DND-41 (cell line): ENCODE measurements at regions not wholly inside any gene's neighbourhood (a gene's known extent, or its start where the extent isn't known, plus 50 kb on each side); places are given as distances from the start of the nearest gene placed in this dataset.

Source experiments
- ATAC-seq: fragments of 200-7000 bp; cut with Tn5 transposase; 3 replicates; pipeline ENCODE4 v1.9.1; 2021; ENCODE audit warnings: low read depth; ENCODE audit not compliant: insufficient read depth
- DNase-seq: peaks from one replicate; pipeline ENCODE4 v3.0.0-alpha.2; 2020
- H2AFZ ChIP-seq: 2 replicates; pipeline ENCODE4 v1.6.0; 2012; ENCODE audit warnings: low read depth, low read length
- H3K27ac ChIP-seq: 2 replicates; pipeline ENCODE4 v1.5.1; 2012; ENCODE audit warnings: low read length, inconsistent platforms
- H3K27me3 ChIP-seq: fragments of 200-600 bp; sonication (generic); 2 replicates; pipeline ENCODE4 v1.6.0; 2012; ENCODE audit warnings: low read length, mild to moderate bottlenecking, inconsistent platforms; ENCODE audit not compliant: insufficient read depth, poor library complexity
- H3K36me3 ChIP-seq: 2 replicates; pipeline ENCODE4 v1.5.1; 2012; ENCODE audit warnings: low read length, inconsistent platforms; ENCODE audit not compliant: insufficient read depth
- H3K4me1 ChIP-seq: 2 replicates; pipeline ENCODE4 v1.5.1; 2012; ENCODE audit warnings: mild to moderate bottlenecking, low read length; ENCODE audit not compliant: insufficient read depth
- H3K4me2 ChIP-seq: 2 replicates; pipeline ENCODE4 v1.6.0; 2012; ENCODE audit warnings: mild to moderate bottlenecking, moderate library complexity, low read length, inconsistent platforms; ENCODE audit not compliant: insufficient read depth
- H3K4me3 ChIP-seq, 2 experiments: fragments of 200-600 bp in 1 of 2; shearing (Covaris generic) in 1 of 2; 2 replicates each; pipeline ENCODE4 v1.5.1; 2012 to 2016; ENCODE audit warnings: inconsistent platforms in 2 of 2, low read length in 2 of 2, mild to moderate bottlenecking in 2 of 2, low read depth in 1 of 2, moderate library complexity in 1 of 2
- H3K79me2 ChIP-seq: 2 replicates; pipeline ENCODE4 v1.6.0; 2012; ENCODE audit warnings: low read length, inconsistent platforms; ENCODE audit not compliant: insufficient read depth
- H3K9ac ChIP-seq: 2 replicates; pipeline ENCODE4 v1.6.0; 2012; ENCODE audit warnings: low read depth, mild to moderate bottlenecking, inconsistent platforms, low read length, moderate library complexity
- H3K9me3 ChIP-seq: 2 replicates; pipeline ENCODE4 v1.5.1; 2012; ENCODE audit warnings: low read length, moderate library complexity, mild to moderate bottlenecking, inconsistent platforms; ENCODE audit not compliant: insufficient read depth, severe bottlenecking
- H4K20me1 ChIP-seq: 2 replicates; pipeline ENCODE4 v1.6.0; 2012; ENCODE audit warnings: low read length; ENCODE audit not compliant: insufficient read depth
- EZH2 ChIP-seq: IDR thresholded peaks from 3 replicates; pipeline ENCODE4 v1.6.1; 2012; ENCODE audit warnings: borderline replicate concordance, low read depth, mild to moderate bottlenecking, moderate library complexity, low read length, inconsistent platforms; ENCODE audit not compliant: severe bottlenecking
- TF ChIP-seq, protein P1 (sequence below): IDR thresholded peaks from 2 replicates; pipeline ENCODE4 v1.5.1; 2012; ENCODE audit warnings: borderline replicate concordance, low read length, moderate library complexity, mild to moderate bottlenecking; ENCODE audit not compliant: poor library complexity, severe bottlenecking; ENCODE audit errors: extremely low read depth

DNA sequence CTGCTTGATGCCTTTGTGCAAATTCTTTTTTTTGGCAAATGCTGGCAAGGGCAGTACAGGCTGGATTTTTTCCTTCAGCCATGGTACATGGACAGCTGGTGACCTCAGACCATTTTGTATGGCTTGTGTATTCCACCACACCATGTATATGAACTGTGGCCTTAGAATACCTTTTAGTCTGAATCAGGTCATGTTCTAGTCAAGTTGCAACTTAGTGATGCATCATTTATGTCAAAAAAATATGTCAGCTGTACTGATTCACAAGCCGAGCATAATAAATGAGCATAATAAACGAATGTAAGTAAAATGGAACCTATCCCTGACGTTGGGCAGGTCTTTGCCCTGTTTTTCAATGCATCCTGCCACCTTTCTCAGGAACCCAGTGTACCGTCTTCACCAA, 219.7 kb upstream of the RUNX1 start:
- TF ChIP-seq, protein P1, sequence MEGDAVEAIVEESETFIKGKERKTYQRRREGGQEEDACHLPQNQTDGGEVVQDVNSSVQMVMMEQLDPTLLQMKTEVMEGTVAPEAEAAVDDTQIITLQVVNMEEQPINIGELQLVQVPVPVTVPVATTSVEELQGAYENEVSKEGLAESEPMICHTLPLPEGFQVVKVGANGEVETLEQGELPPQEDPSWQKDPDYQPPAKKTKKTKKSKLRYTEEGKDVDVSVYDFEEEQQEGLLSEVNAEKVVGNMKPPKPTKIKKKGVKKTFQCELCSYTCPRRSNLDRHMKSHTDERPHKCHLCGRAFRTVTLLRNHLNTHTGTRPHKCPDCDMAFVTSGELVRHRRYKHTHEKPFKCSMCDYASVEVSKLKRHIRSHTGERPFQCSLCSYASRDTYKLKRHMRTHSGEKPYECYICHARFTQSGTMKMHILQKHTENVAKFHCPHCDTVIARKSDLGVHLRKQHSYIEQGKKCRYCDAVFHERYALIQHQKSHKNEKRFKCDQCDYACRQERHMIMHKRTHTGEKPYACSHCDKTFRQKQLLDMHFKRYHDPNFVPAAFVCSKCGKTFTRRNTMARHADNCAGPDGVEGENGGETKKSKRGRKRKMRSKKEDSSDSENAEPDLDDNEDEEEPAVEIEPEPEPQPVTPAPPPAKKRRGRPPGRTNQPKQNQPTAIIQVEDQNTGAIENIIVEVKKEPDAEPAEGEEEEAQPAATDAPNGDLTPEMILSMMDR: no peak
- TF ChIP-seq EZH2: no peak
- DNase-seq: no peak

DNA sequence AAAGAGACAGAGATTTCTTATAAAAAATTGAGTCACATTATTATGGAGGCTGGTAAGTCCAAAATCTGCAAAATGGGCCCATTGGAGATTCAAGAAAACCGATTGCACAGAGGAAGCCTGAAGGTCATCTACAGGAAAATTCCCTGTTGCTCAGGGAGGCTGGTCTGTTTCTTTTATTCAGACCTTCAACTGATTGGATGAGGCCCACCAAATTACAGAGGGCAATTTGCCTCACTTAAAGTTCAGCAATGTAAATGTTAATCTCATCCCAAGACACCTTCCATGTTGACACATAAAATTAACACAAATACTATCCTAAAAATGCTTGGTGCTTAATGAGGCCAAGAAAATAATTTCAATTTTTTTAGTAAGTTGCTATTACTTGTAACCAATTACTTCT, 219.2 kb upstream of the RUNX1 start:
- DNase-seq: no peak
- no peak overlapping the region for H2AFZ ChIP-seq
- H3K27me3 ChIP-seq: no peaks in the 10 kb centered on the region
- no peak for TF ChIP-seq EZH2
- TF ChIP-seq, protein P1: no peak
- H3K27ac ChIP-seq: no peak overlapping the region
- no peaks in the 10 kb centered on the region for H3K4me1 ChIP-seq
- no peaks in the 10 kb centered on the region for H4K20me1 ChIP-seq
- ATAC-seq: no peak
- H3K9me3 ChIP-seq: no peaks in the 10 kb centered on the region
- no peak overlapping the region for H3K4me3 ChIP-seq
- H3K4me2 ChIP-seq: no peak overlapping the region
- no peaks in the 10 kb centered on the region for H3K79me2 ChIP-seq
- H3K36me3 ChIP-seq: no peaks in the 10 kb centered on the region
- no peak overlapping the region for H3K9ac ChIP-seq

More for the DNA sequence above, 219.7 kb upstream of the RUNX1 start:
- H3K4me3 ChIP-seq: no peak overlapping the region
- no peaks in the 10 kb centered on the region for H4K20me1 ChIP-seq
- H3K9me3 ChIP-seq: no peaks in the 10 kb centered on the region
- no peaks in the 10 kb centered on the region for H3K79me2 ChIP-seq
- H3K27ac ChIP-seq: no peak overlapping the region
- no peak overlapping the region for H3K9ac ChIP-seq
- ATAC-seq: no peak
- no peaks in the 10 kb centered on the region for H3K4me1 ChIP-seq
- H3K4me2 ChIP-seq: no peak overlapping the region
- no peak overlapping the region for H2AFZ ChIP-seq
- H3K27me3 ChIP-seq: no peaks in the 10 kb centered on the region
- H3K36me3 ChIP-seq: no peaks in the 10 kb centered on the region

DNA sequence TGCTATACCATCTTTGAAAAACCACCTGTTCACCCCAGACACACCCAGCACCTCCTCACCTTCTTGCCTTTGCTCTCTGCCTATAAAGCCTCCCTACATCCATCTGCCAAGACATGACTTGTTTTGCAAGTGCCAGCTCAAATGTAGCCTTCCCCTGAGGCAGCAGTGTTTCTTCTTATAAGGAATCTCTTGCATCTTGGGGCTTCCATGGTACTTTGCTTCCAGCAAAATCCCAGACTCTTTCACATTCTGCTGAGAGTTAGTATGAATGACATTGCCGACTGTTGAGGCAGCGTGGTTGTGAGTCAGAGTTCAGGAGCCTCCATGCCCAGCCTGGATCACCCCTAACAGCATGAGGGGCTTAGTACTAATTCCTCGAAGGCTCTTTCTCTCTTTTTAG, 217.4 kb upstream of the RUNX1 start:
- Histone ChIP-seq H3K4me1 (no peaks in the 10 kb centered on the region), H3K27ac (no peak overlapping the region), H3K27me3 (no peaks in the 10 kb centered on the region), H3K4me3 (no peak overlapping the region), H4K20me1 (no peaks in the 10 kb centered on the region), H3K4me2 (no peak overlapping the region), H3K79me2 (no peaks in the 10 kb centered on the region), H2AFZ (no peak overlapping the region), H3K36me3 (no peaks in the 10 kb centered on the region), H3K9me3 (no peaks in the 10 kb centered on the region), H3K9ac (no peak overlapping the region)
- ATAC-seq (no peak), DNase-seq (no peak)
- TF ChIP-seq, protein P1: no peak
- TF ChIP-seq EZH2: no peak
